ENCODE measurements at regions not wholly inside any gene's neighbourhood (a gene's known extent, or its start where the extent isn't known, plus 50 kb on each side); places are given as distances from the start of the nearest gene placed in this dataset.

DNA sequence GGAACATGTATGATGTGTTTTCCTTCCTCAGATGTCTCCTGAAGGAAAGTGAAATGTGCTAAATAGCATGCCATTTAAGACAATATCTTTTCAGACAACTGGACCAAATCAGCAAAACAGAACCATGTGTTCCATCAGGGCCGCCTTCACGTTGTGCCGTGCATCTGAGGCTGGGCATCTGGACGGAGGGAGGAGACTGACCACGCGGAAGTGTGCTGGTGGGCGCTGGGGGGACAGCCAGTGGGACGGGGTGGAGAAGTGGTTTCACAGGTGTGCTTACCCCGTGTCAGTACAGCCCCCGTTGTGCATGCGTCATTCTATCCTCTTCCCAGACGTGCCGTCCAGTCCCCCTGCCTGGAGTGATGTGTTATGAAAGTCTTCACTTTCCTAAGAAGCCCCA is 342.1 kb upstream of the FAT1 start:
- TF ChIP-seq, protein P1, sequence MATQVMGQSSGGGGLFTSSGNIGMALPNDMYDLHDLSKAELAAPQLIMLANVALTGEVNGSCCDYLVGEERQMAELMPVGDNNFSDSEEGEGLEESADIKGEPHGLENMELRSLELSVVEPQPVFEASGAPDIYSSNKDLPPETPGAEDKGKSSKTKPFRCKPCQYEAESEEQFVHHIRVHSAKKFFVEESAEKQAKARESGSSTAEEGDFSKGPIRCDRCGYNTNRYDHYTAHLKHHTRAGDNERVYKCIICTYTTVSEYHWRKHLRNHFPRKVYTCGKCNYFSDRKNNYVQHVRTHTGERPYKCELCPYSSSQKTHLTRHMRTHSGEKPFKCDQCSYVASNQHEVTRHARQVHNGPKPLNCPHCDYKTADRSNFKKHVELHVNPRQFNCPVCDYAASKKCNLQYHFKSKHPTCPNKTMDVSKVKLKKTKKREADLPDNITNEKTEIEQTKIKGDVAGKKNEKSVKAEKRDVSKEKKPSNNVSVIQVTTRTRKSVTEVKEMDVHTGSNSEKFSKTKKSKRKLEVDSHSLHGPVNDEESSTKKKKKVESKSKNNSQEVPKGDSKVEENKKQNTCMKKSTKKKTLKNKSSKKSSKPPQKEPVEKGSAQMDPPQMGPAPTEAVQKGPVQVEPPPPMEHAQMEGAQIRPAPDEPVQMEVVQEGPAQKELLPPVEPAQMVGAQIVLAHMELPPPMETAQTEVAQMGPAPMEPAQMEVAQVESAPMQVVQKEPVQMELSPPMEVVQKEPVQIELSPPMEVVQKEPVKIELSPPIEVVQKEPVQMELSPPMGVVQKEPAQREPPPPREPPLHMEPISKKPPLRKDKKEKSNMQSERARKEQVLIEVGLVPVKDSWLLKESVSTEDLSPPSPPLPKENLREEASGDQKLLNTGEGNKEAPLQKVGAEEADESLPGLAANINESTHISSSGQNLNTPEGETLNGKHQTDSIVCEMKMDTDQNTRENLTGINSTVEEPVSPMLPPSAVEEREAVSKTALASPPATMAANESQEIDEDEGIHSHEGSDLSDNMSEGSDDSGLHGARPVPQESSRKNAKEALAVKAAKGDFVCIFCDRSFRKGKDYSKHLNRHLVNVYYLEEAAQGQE (IDR thresholded peaks at IDR 0.05; ENCODE audit: insufficient read depth in 1 of 2, low read depth in 2 of 2, low read length in 2 of 2): no peak
- TF ChIP-seq TAF1 (IDR thresholded peaks at IDR 0.05; ENCODE audit: borderline replicate concordance, insufficient read depth, low read length) (no peak), POLR2AphosphoS5 (IDR thresholded peaks at IDR 0.05; ENCODE audit: low read depth, low read length) (no peak), SIN3A (IDR thresholded peaks at IDR 0.05; ENCODE audit: borderline replicate concordance, insufficient read depth, low read length) (no peak), FOXP2 (optimal IDR thresholded peaks at IDR 0.05; ENCODE audit: borderline replicate concordance, extremely low read depth, extremely low read length, insufficient read depth) (no peak)

DNA sequence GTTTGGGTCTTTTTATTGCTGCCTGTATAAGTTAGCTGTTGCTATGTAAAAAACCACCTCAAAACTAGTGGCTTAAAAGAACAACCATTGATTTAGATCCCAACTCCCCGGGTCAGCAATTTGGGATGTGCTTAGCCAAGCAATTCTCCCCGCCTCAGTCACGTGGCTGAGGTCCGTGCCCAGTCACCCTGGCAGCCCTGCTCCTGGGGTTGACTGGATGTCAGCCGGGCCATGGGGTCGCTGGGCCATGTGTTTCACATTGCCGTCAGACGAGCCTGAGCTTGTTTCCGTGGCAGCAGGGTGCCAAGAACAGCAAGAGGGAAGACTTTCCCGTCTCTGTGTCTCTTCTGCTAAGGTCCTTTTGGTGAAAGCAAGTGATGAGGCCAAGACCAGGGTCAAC is 345.7 kb upstream of the FAT1 start:
- TF ChIP-seq SIN3A (IDR thresholded peaks at IDR 0.05; ENCODE audit: borderline replicate concordance, insufficient read depth, low read length): no peak
- no peak for TF ChIP-seq FOXP2 (optimal IDR thresholded peaks at IDR 0.05; ENCODE audit: borderline replicate concordance, extremely low read depth, extremely low read length, insufficient read depth)
- no peak for TF ChIP-seq POLR2AphosphoS5 (IDR thresholded peaks at IDR 0.05; ENCODE audit: low read depth, low read length)
- TF ChIP-seq, protein P1 (IDR thresholded peaks at IDR 0.05; ENCODE audit: insufficient read depth in 1 of 2, low read depth in 2 of 2, low read length in 2 of 2): no peak
- TF ChIP-seq TAF1 (IDR thresholded peaks at IDR 0.05; ENCODE audit: borderline replicate concordance, insufficient read depth, low read length): no peak

DNA sequence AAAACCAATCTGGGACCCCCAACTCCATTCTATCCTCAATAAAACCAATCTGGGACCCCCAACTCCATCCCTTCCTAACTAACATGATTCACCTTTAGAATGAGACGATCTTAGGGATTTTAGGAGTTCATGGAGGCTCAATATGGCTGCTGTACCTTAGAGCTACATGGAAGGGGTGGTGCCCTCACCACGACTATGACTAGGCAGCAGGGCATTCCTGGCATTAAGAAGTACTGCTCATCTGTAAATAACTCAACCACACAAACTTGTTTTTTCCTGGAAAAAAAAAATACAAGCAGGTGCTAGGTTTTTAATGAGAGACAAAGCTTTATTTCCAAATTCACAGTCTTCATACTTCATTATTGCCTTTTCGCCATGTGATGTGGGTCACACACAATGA is 346.5 kb upstream of the FAT1 start:
- no peak for TF ChIP-seq TAF1 (IDR thresholded peaks at IDR 0.05; ENCODE audit: borderline replicate concordance, insufficient read depth, low read length)
- TF ChIP-seq SIN3A (IDR thresholded peaks at IDR 0.05; ENCODE audit: borderline replicate concordance, insufficient read depth, low read length): no peak
- TF ChIP-seq FOXP2 (optimal IDR thresholded peaks at IDR 0.05; ENCODE audit: borderline replicate concordance, extremely low read depth, extremely low read length, insufficient read depth): no peak
- TF ChIP-seq, protein P1 (IDR thresholded peaks at IDR 0.05; ENCODE audit: insufficient read depth in 1 of 2, low read depth in 2 of 2, low read length in 2 of 2): no peak
- TF ChIP-seq POLR2AphosphoS5 (IDR thresholded peaks at IDR 0.05; ENCODE audit: low read depth, low read length): no peak

DNA sequence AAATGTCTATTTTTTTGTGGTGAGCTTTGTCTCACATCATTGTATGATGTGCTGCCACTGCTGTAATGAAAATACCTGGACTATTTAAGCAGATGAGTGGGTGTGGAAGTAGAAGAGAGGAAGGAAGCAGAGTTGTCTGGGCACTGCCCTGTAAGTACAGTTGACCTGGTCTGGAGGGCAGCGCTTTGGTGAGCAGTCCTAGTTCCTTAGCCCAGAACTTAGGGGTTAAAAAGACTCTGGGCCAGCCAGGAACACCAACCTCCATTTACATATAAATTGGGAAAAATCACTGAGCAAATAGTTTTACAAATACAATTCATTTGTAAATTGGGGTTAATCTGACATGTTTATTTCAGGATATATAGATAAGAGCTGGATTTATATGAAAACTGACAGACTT is 347.1 kb upstream of the FAT1 start:
- no peak for TF ChIP-seq POLR2AphosphoS5 (IDR thresholded peaks at IDR 0.05; ENCODE audit: low read depth, low read length)
- TF ChIP-seq SIN3A (IDR thresholded peaks at IDR 0.05; ENCODE audit: borderline replicate concordance, insufficient read depth, low read length): no peak
- no peak for TF ChIP-seq TAF1 (IDR thresholded peaks at IDR 0.05; ENCODE audit: borderline replicate concordance, insufficient read depth, low read length)
- TF ChIP-seq, protein P1 (IDR thresholded peaks at IDR 0.05; ENCODE audit: insufficient read depth in 1 of 2, low read depth in 2 of 2, low read length in 2 of 2): no peak
- no peak for TF ChIP-seq FOXP2 (optimal IDR thresholded peaks at IDR 0.05; ENCODE audit: borderline replicate concordance, extremely low read depth, extremely low read length, insufficient read depth)
